H1 (cell line): ENCODE measurements at regions not wholly inside any gene's neighbourhood (a gene's known extent, or its start where the extent isn't known, plus 50 kb on each side); places are given as distances from the start of the nearest gene placed in this dataset.

Source experiments
- CTCF ChIA-PET: fragments of 300-600 bp; sonication (Branson Sonifier 250); formaldehyde crosslinking; loops from one replicate; lab custom pipeline; 2021; ENCODE audit not compliant: partially characterized antibody; lab: Charles Lee
- POLR2A ChIA-PET: fragments of 300-600 bp; sonication (Branson Sonifier 250); formaldehyde crosslinking; loops from one replicate; lab custom pipeline; 2021; ENCODE audit warnings: inconsistent platforms; ENCODE audit not compliant: partially characterized antibody; lab: Charles Lee
- DNase-seq, 2 experiments: peaks; one replicate each; pipeline versions ENCODE4 v3.0.0 to v3.0.0-alpha.2; 2010 to 2022; ENCODE audit warnings: low spot score in 2 of 2, low read depth in 1 of 2, mixed read lengths in 1 of 2
- FAIRE-seq: peaks from 2 replicates; lab custom pipeline; 2011; peaks lifted over from hg19 to GRCh38; lab: Jason Lieb, UNC
- H2AFZ ChIP-seq: 2 replicates; pipeline ENCODE4 v1.8.1; 2012; ENCODE audit warnings: low read length, inconsistent platforms
- H2AK5ac ChIP-seq: 2 replicates; pipeline ENCODE4 v1.6.1; 2013; ENCODE audit warnings: low read depth, low read length
- H2BK120ac ChIP-seq: replicated peaks from 2 replicates; pipeline ENCODE3; 2013; ENCODE audit warnings: low read depth, low read length, inconsistent platforms
- H2BK12ac ChIP-seq: 2 replicates; pipeline ENCODE4 v1.6.1; 2013; ENCODE audit warnings: low read depth, low read length
- H2BK15ac ChIP-seq: 2 replicates; pipeline ENCODE4 v1.6.1; 2013; ENCODE audit warnings: low read length
- H2BK20ac ChIP-seq: 2 replicates; pipeline ENCODE4 v1.6.1; 2013; ENCODE audit warnings: low read length
- H2BK5ac ChIP-seq: 2 replicates; pipeline ENCODE4 v1.6.1; 2013; ENCODE audit warnings: low read depth, low read length
- H3K14ac ChIP-seq: 2 replicates; pipeline ENCODE4 v1.6.1; 2013; ENCODE audit warnings: inconsistent platforms; ENCODE audit not compliant: insufficient read length
- H3K18ac ChIP-seq: 2 replicates; pipeline ENCODE4 v1.6.1; 2013; ENCODE audit warnings: low read length; ENCODE audit errors: extremely low read depth
- H3K23ac ChIP-seq: 2 replicates; pipeline ENCODE4 v1.6.1; 2013; ENCODE audit warnings: inconsistent platforms; ENCODE audit not compliant: insufficient read length
- H3K23me2 ChIP-seq: 2 replicates; pipeline ENCODE4 v1.6.1; 2013; ENCODE audit warnings: low read depth, low read length
- H3K27ac ChIP-seq: 2 replicates; pipeline ENCODE4 v1.6.1; 2011; ENCODE audit warnings: low read depth, low read length, inconsistent platforms
- H3K27me3 ChIP-seq, 4 experiments: replicated peaks in 1 of 4; 1 replicate in 1 of 4; 2 replicates in 3 of 4; pipeline versions ENCODE4 v1.6.1 to v1.8.1; 2011 to 2013; ENCODE audit warnings: low read length in 3 of 4, mild to moderate bottlenecking in 3 of 4, inconsistent platforms in 2 of 4, mixed read lengths in 2 of 4, moderate library complexity in 1 of 4; ENCODE audit not compliant: control insufficient read depth in 3 of 4, insufficient read depth in 3 of 4; ENCODE audit errors: extremely low read depth in 1 of 4
- H3K36me3 ChIP-seq, 4 experiments: 2 replicates each; pipeline versions ENCODE4 v1.6.1 to v1.8.1; 2011 to 2013; ENCODE audit warnings: mild to moderate bottlenecking in 4 of 4, low read length in 3 of 4, moderate library complexity in 2 of 4, control low read depth in 1 of 4, inconsistent platforms in 1 of 4; ENCODE audit not compliant: insufficient read depth in 4 of 4, control insufficient read depth in 2 of 4
- H3K4ac ChIP-seq: replicated peaks from 2 replicates; pipeline ENCODE3; 2013; ENCODE audit warnings: low read length, low read depth, mixed read lengths, inconsistent platforms; ENCODE audit not compliant: insufficient read length
- H3K4me1 ChIP-seq, 4 experiments: replicated peaks in 1 of 4; 1 replicate in 1 of 4; 2 replicates in 3 of 4; pipeline versions ENCODE4 v1.6.1 to v1.8.1; 2011 to 2013; ENCODE audit warnings: low read length in 3 of 4, inconsistent platforms in 2 of 4, mixed read lengths in 1 of 4; ENCODE audit not compliant: insufficient read depth in 4 of 4, control insufficient read depth in 3 of 4
- H3K4me2 ChIP-seq, 2 experiments: 2 replicates each; pipeline versions ENCODE4 v1.6.1 to v1.8.1; 2011 to 2013; ENCODE audit warnings: low read depth in 2 of 2, low read length in 2 of 2, control low read depth in 1 of 2, inconsistent platforms in 1 of 2, mild to moderate bottlenecking in 1 of 2; ENCODE audit not compliant: insufficient read depth in 1 of 2
- H3K4me3 ChIP-seq, 4 experiments: fragments of 200-600, 300-600 bp in 1 of 4; sonication (generic), shearing (Covaris generic), sonication (Bioruptor Twin) in 1 of 4; 2 replicates each; pipeline versions ENCODE4 v1.5.1 to v1.8.1; 2011 to 2016; ENCODE audit warnings: low read length in 4 of 4, low read depth in 3 of 4, control low read depth in 2 of 4, inconsistent platforms in 2 of 4, mild to moderate bottlenecking in 2 of 4, mixed read lengths in 1 of 4, moderate library complexity in 1 of 4; ENCODE audit not compliant: insufficient read depth in 2 of 4; ENCODE audit errors: extremely low read depth in 1 of 4
- H3K56ac ChIP-seq: replicated peaks from 2 replicates; pipeline ENCODE3; 2013; ENCODE audit warnings: low read depth, mild to moderate bottlenecking, mixed read lengths, low read length, inconsistent platforms; ENCODE audit not compliant: insufficient read length
- H3K79me1 ChIP-seq: 2 replicates; pipeline ENCODE4 v1.6.1; 2013; ENCODE audit warnings: low read depth, low read length, control low read depth
- H3K79me2 ChIP-seq, 2 experiments: 2 replicates each; pipeline versions ENCODE4 v1.6.1 to v1.8.1; 2012 to 2013; ENCODE audit warnings: low read length in 2 of 2, mild to moderate bottlenecking in 2 of 2, inconsistent platforms in 1 of 2; ENCODE audit not compliant: insufficient read depth in 2 of 2, control insufficient read depth in 1 of 2
- H3K9ac ChIP-seq, 4 experiments: replicated peaks in 1 of 4; 1 replicate in 1 of 4; 2 replicates in 3 of 4; pipeline versions ENCODE4 v1.6.1 to v1.8.1; 2011 to 2013; ENCODE audit warnings: low read depth in 3 of 4, low read length in 3 of 4, control low read depth in 2 of 4, mild to moderate bottlenecking in 2 of 4, moderate library complexity in 2 of 4, inconsistent platforms in 1 of 4; ENCODE audit errors: extremely low read depth in 1 of 4
- H3K9me3 ChIP-seq, 2 experiments: 2 replicates each; pipeline versions ENCODE4 v1.6.1 to v1.8.1; 2012 to 2013; ENCODE audit warnings: mild to moderate bottlenecking in 2 of 2, moderate library complexity in 2 of 2, control low read depth in 1 of 2, inconsistent platforms in 1 of 2, low read depth in 1 of 2, low read length in 1 of 2, mixed read lengths in 1 of 2; ENCODE audit not compliant: insufficient read depth in 2 of 2
- H4K20me1 ChIP-seq, 2 experiments: replicated peaks in 1 of 2; 2 replicates each; pipeline versions ENCODE3 to v1.8.1; 2011 to 2013; ENCODE audit warnings: inconsistent platforms in 2 of 2, low read length in 2 of 2, mild to moderate bottlenecking in 1 of 2; ENCODE audit not compliant: insufficient read depth in 2 of 2, control insufficient read depth in 1 of 2
- H4K5ac ChIP-seq: 2 replicates; pipeline ENCODE4 v1.6.1; 2013; ENCODE audit warnings: low read length, low read depth, mixed read lengths, inconsistent platforms; ENCODE audit not compliant: insufficient read length
- H4K8ac ChIP-seq: 2 replicates; pipeline ENCODE4 v1.8.0; 2013; ENCODE audit warnings: mild to moderate bottlenecking, moderate library complexity, low read length, inconsistent platforms; ENCODE audit not compliant: insufficient read depth; ENCODE audit errors: extremely low read depth
- H4K91ac ChIP-seq: replicated peaks from 2 replicates; pipeline ENCODE3; 2013; ENCODE audit warnings: low read length, mixed read lengths, inconsistent platforms; ENCODE audit not compliant: insufficient read length
- CBX5 ChIP-seq: fragments of 300-800, 300-1000 bp; sonication (generic); IDR thresholded peaks from 2 replicates; pipeline ENCODE4 v1.7.1; 2016; ENCODE audit warnings: antibody characterized with exemption, low read length, low read depth
- CTCF ChIP-seq, 3 experiments: IDR thresholded peaks; 1 replicate in 2 of 3; 2 replicates in 1 of 3; pipeline versions ENCODE4 v1.5.1 to v1.6.1; 2011; ENCODE audit warnings: low read length in 3 of 3, mild to moderate bottlenecking in 3 of 3, inconsistent platforms in 2 of 3, low read depth in 1 of 3, moderate library complexity in 1 of 3; ENCODE audit not compliant: insufficient read depth in 1 of 3; ENCODE audit errors: control extremely low read depth in 1 of 3
- EP300 ChIP-seq, 2 experiments: IDR thresholded peaks; 1 replicate in 1 of 2; 2 replicates in 1 of 2; pipeline ENCODE4 v1.6.1; 2011 to 2012; ENCODE audit warnings: low read depth in 2 of 2, low read length in 2 of 2, mild to moderate bottlenecking in 2 of 2, borderline replicate concordance in 1 of 2, inconsistent platforms in 1 of 2, moderate library complexity in 1 of 2
- NANOG ChIP-seq: IDR thresholded peaks from 2 replicates; pipeline ENCODE4 v1.6.1; 2011; ENCODE audit warnings: low read length, low read depth, mild to moderate bottlenecking, inconsistent platforms; ENCODE audit not compliant: insufficient read depth, poor library complexity, severe bottlenecking
- POU5F1 ChIP-seq: IDR thresholded peaks from 2 replicates; pipeline ENCODE4 v1.6.1; 2011; ENCODE audit warnings: low read depth, mild to moderate bottlenecking, low read length, moderate library complexity
- RAD21 ChIP-seq, 2 experiments: IDR thresholded peaks in 1 of 2; conservative IDR thresholded peaks in 1 of 2; 2 replicates each; pipeline ENCODE4 v1.6.1; 2011; ENCODE audit warnings: low read depth in 2 of 2, low read length in 2 of 2, improper control_type of control experiment in 1 of 2, inconsistent platforms in 1 of 2, mild to moderate bottlenecking in 1 of 2, moderate library complexity in 1 of 2
- SIN3A ChIP-seq, 2 experiments: IDR thresholded peaks in 1 of 2; conservative IDR thresholded peaks in 1 of 2; 2 replicates each; pipeline ENCODE4 v1.6.1; 2011 to 2012; ENCODE audit warnings: low read length in 2 of 2, improper control_type of control experiment in 1 of 2, low read depth in 1 of 2, mild to moderate bottlenecking in 1 of 2
- WGBS, 2 experiments: shearing (Covaris generic) in 1 of 2; methylation state at CpG; one replicate each; pipeline versions ENCODE4 v1.1.6 to v1.1.7; 2013 to 2015; ENCODE audit warnings: low lambda C conversion rate in 2 of 2, mixed read lengths in 2 of 2, inconsistent platforms in 1 of 2, low coverage in 1 of 2, missing lambda C conversion rate in 1 of 2; ENCODE audit not compliant: insufficient replicate concordance in 2 of 2, insufficient coverage in 1 of 2, insufficient read length in 1 of 2; ENCODE audit errors: extremely low coverage in 1 of 2, missing lambda C conversion rate in 1 of 2; 5-methylcytosine and 5-hydroxymethylcytosine counted together

GRCh38 chr22:22735695-22736611 is 91.5 kb downstream of the GGTLC2 start:
- H3K9me3 ChIP-seq = peaks cover 10 to 44% of the 10 kb centered on the region in 2 experiments; a peak in 3 of 4 replicates
- no peak overlapping the region for H3K4ac ChIP-seq
- H2BK120ac ChIP-seq = no peak overlapping the region
- no peak overlapping the region for H3K14ac ChIP-seq
- H4K91ac ChIP-seq = no peak overlapping the region
- H3K4me1 ChIP-seq = no peaks in the 10 kb centered on the region
- FAIRE-seq (no peak), DNase-seq (no peak)
- H3K23me2 ChIP-seq = no peaks in the 10 kb centered on the region
- no peaks in the 10 kb centered on the region for H3K79me1 ChIP-seq
- no peak overlapping the region for H3K56ac ChIP-seq
- H3K27ac ChIP-seq = no peak overlapping the region
- no peak overlapping the region for H3K23ac ChIP-seq
- no peak overlapping the region for H2BK15ac ChIP-seq
- ChIA-PET POLR2A (no interaction called here), CTCF (interaction anchor here (1.0 kb wide), 1 partner anchor 9 kb away, joined by 3 read pairs; no protein-coding TSS in a partner anchor)
- H4K8ac ChIP-seq = no peak overlapping the region
- H2BK5ac ChIP-seq = no peak overlapping the region
- H4K5ac ChIP-seq = no peak overlapping the region
- H3K79me2 ChIP-seq = no peaks in the 10 kb centered on the region
- no peak overlapping the region for H3K4me2 ChIP-seq
- no peak overlapping the region for H3K18ac ChIP-seq
- H3K4me3 ChIP-seq = no peak overlapping the region
- no peak overlapping the region for H2AK5ac ChIP-seq
- H4K20me1 ChIP-seq = no peaks in the 10 kb centered on the region
- no peak overlapping the region for H2BK12ac ChIP-seq
- WGBS, 2 experiments = 72% methylated on average over 3 of the region's 3 CpGs; no CpG with 5 or more reads in 1 of the 2 experiments
- H2AFZ ChIP-seq = no peak overlapping the region
- no peaks in the 10 kb centered on the region for H3K36me3 ChIP-seq
- H3K9ac ChIP-seq = no peak overlapping the region
- no peak overlapping the region for H2BK20ac ChIP-seq
- peaks cover 5 to 39% (median 15%) of the 10 kb centered on the region in 4 experiments; a peak in 6 of 7 replicates for H3K27me3 ChIP-seq
- TF ChIP-seq RAD21 (IDR thresholded peaks at IDR 0.05 in 1 of 2, conservative IDR thresholded peaks at IDR 0.05 in 1 of 2; ENCODE audit: low read depth in 2 of 2, low read length in 2 of 2) = no peak
- no peak for TF ChIP-seq EP300 (IDR thresholded peaks at IDR 0.05; ENCODE audit: borderline replicate concordance in 1 of 2, low read depth in 2 of 2, low read length in 2 of 2)
- TF ChIP-seq SIN3A (conservative IDR thresholded peaks at IDR 0.05 in 1 of 2, IDR thresholded peaks at IDR 0.05 in 1 of 2; ENCODE audit: low read depth in 1 of 2, low read length in 2 of 2) = no peak
- no peak for TF ChIP-seq CBX5
- TF ChIP-seq CTCF (IDR thresholded peaks at IDR 0.05; ENCODE audit: control extremely low read depth in 1 of 3, insufficient read depth in 1 of 3, low read depth in 1 of 3, low read length in 3 of 3) = no peak
- TF ChIP-seq POU5F1 = no peak
- TF ChIP-seq NANOG = no peak
